GOT3 (cell line): ENCODE measurements at regions not wholly inside any gene's neighbourhood (a gene's known extent, or its start where the extent isn't known, plus 50 kb on each side); places are given as distances from the start of the nearest gene placed in this dataset.
"Not testable (repeated sequence)": the region's sequence is repeated elsewhere in the genome, so short reads cannot be mapped to it uniquely, and the experiment has no call there.

Experiments
- DNase-seq: peaks from one replicate; lab custom pipeline; 2025; ENCODE audit warnings: mixed read lengths; lab: John Stamatoyannopoulos, UW

GRCh38 chrX:41003506-41004270, 81.6 kb upstream of the USP9X start:
- no peak for DNase-seq

- DNase-seq: no peak
Measured at GRCh38 chrX:41005445-41005992, 79.7 kb upstream of the USP9X start.

DNA sequence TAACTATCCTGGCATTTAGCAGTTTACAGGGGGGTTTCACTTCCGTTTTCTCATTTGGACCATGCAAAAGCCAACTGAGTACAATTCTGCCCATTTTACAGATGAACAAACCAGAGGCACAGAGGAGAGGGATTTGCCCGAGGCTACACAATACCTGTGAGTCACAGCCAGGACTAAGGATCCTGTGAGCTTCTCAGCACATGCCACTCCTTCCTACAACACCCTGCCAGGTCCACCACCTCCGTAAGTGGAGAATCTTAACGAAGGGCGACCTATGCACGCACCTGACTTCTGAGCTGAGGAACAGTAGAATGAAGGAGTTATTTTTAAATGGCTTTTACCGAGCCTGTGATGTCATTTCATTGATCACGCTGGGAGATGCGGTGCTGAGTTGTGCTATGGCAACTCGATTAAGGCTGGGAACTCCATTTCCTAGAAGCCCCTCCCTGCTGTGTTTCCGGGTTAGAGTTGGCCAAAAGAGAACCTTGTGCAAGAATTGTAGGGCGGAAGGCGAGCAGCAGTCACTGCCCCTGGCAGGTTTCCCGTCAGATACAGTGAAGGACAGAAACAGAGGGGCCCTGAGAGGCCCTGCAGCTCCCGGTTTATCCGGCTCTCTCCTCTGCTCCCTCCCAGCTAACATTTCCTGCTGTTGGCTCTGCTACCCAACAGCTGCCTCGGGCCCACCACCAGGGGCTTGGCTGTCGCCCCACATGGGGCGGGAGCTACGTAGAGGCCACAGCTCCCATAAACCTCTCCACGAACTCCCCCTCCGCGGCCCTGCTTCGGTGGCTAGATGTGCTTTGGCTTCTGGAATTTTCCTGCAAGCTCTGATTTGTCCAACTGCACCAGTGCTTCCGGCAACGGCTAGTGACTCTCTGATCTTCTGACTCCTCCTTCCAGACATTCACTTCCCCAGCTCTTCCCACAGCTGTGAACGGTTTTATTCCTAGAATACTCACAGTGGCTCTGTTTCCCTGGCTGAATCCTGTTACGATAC, 75.1 kb upstream of the USP9X start:
- DNase-seq: peak; percentile 58

GRCh38 chrX:41014776-41015360, 70.4 kb upstream of the USP9X start:
- no peak for DNase-seq

DNA sequence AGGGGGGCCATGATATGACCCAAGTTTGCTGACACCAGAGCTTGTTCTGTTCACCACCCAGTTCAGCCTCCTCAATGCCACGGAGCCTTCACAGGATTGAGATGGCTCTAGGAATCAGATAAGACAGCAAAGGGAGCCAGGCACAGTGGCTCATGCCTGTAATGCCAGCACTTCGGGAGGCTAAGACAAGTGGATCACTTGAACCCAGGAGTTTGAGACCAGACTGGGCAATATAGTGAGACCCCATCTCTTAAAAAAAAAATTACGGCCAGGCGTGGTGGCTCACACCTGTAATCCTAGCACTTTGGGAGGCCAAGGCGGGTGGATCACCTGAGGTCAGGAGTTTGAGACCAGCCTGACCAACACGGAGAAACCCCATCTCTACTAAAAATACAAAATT, 67.5 kb upstream of the USP9X start:
- DNase-seq: not testable (repeated sequence)

- DNase-seq: not testable (repeated sequence)
Measured at GRCh38 chrX:41018391-41019040, 66.7 kb upstream of the USP9X start.

DNA sequence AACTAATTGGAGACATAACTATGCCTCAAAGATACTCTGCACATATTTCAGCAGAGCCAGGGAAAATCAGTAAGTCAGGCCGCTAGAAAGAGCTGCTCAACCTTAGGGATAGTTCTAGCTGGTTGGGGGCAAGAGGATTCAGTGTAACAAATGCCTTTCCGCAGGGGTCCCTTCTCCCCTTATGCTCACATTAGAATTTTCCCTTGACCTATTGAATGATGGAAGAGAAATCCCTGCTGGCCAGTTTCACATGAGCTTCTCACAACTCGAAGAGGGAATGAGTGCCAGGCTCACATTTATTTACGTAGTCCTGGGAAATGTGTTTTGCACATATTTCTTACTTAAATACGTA, 66.2 kb upstream of the USP9X start:
- DNase-seq: no peak

DNA sequence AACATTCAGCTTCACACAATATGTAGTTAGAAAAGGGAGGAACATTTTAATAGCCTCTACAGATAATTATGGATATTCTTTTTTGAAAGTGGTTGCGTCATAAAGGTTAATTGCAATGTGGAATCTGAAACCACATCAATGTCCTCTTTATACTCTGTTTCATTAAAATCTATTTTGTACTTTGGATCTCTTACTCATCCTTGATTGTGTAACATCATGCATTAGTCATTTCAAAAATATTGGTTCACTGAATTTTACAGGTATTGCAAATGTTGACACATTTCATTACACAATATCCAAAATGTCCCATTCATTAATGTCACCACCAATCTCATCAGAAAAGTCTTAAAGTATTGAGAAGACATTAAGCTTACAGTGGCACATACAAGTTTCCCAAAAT, 62.7 kb upstream of the USP9X start:
- no peak for DNase-seq

- no peak for DNase-seq
Measured at GRCh38 chrX:41023098-41023497, 62.1 kb upstream of the USP9X start.

DNA sequence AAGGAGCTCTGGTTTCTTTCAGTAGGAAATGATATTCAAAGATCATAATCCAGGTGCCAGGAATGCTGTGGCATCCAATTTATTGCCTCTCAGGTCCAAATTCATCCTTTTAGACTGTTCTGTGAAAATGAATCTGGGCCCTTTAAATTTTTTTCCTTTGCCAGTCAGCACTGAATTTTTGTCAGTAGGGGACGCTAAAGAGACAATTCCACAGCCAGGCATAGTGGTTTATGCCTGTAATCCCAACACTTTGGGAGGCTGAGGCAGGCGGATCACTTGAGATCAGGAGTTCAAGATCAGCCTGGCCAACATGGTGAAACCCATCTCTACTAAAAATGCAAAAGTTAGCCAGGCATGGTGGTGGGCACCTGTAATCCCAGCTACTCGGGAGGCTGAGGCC, 60.9 kb upstream of the USP9X start:
- DNase-seq: not testable (repeated sequence)

- DNase-seq: no peak
Measured at GRCh38 chrX:41024755-41025154, 60.5 kb upstream of the USP9X start.

- DNase-seq: no peak
Measured at GRCh38 chrX:41025926-41026701, 59.1 kb upstream of the USP9X start.

DNA sequence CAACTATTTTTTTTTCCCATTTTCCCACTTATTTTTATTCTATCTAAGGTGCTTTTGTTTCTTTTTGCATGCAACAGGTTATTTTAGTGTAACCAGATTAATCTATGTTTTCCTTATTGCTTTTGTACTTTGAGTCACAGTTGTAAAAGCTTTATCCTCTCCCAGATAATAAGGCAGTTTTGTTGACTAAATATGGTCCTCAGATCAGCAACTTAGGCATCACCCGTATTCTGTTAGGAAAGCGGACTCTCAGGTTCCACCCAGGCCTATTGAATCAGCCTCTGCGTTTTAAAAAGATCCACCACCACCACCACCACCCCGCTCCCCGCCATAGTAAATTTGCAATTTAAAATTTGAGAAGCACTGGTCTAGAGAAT, 58.6 kb upstream of the USP9X start:
- DNase-seq: no peak

- DNase-seq: no peak
Measured at GRCh38 chrX:41029332-41029731, 55.9 kb upstream of the USP9X start.

DNA sequence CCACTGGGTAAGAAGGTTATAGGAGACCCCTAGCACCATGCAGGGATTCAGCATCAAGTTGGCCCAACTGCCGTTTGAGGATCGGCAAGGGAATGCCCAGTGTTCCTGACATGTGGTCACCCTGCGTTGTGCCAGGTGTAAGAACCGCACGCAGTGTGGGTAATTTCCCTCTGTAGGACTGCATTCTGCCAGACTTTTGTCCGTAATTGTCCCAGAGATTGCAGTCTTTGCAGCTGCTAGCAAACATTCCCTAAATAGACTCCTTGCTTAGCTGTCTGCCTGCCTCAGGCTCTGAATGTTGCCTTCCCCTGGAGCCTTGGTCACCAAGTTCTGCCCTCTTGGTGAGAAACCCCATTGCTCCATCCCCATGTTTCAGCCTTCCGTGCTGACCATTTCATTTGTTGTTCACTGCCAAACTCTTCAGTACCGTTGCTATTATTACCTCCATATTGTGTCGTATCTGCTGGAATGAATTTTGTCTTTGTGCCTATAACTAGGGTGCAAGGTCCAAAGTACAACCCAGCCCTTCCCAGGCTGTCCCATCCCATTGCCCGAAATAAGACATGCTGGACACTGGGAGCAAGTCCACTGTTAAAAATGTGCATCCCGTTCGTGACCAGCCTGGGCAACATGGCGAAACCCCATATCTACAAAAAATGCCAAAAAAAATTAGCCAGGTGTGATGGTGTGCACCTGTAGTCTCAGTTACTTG, 53.8 kb upstream of the USP9X start:
- no peak for DNase-seq

DNA sequence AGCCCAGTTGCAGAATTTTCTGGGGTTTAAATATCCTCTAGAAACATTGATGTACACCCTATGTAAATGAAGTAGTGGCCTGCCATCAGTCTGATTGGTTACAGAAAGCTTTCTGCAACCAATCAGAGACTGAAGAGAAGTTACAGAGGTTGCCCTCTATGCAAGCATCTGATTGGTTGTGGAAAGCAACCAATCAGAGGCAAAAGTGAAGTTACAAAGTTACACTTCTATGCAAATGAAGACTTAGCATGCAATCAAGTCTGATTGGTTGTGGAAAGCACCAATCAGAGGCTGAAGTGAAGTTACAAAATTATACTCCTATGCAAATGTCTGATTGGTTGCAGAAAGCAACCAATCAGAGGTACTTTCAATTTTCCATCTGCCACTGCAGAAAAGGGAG, 51.9 kb upstream of the USP9X start:
- DNase-seq: no peak

DNA sequence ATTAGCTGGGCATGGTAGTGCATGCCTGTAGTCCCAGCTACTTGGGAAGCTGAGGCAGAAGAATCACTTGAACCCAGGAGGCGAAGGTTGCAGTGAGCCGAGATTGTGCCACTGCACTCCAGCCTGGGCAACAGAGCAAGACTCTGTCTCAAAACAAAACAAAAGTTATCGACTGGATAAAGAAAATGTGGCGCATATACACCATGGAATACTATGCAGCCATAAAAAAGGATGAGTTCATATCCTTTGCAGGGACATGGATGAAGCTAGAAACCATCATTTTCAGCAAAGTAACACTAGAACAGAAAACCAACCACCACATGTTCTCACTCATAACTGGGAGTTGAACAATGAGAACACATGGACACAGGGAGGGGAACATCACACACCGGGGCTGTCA, 50.3 kb upstream of the USP9X start:
- not testable (repeated sequence) for DNase-seq
